HUES6 (cell line): ENCODE measurements at regions not wholly inside any gene's neighbourhood (a gene's known extent, or its start where the extent isn't known, plus 50 kb on each side); places are given as distances from the start of the nearest gene placed in this dataset.

ENCODE experiments used
- H3K27ac ChIP-seq: 2 replicates; pipeline ENCODE4 v1.7.0; 2013; ENCODE audit warnings: low read depth, mild to moderate bottlenecking, low read length, inconsistent platforms
- H3K27me3 ChIP-seq: 2 replicates; pipeline ENCODE4 v1.6.1; 2013; ENCODE audit warnings: low read length; ENCODE audit not compliant: control insufficient read depth, insufficient read depth
- H3K36me3 ChIP-seq: 2 replicates; pipeline ENCODE4 v1.6.1; 2013; ENCODE audit warnings: low read length; ENCODE audit not compliant: control insufficient read depth, insufficient read depth
- H3K4me1 ChIP-seq: 2 replicates; pipeline ENCODE4 v1.6.1; 2013; ENCODE audit warnings: low read length; ENCODE audit not compliant: control insufficient read depth, insufficient read depth
- H3K4me3 ChIP-seq: 2 replicates; pipeline ENCODE4 v1.5.1; 2013; ENCODE audit warnings: low read depth, low read length
- H3K9ac ChIP-seq: one replicate; pipeline ENCODE4 v1.6.1; 2013; ENCODE audit warnings: mild to moderate bottlenecking, low read length
- H3K9me3 ChIP-seq: 2 replicates; pipeline ENCODE4 v1.6.1; 2013; ENCODE audit warnings: low read depth, low read length; ENCODE audit not compliant: control insufficient read depth, insufficient read depth

- Histone ChIP-seq H3K4me3 (no peak overlapping the region), H3K4me1 (peaks cover 28% of the 10 kb centered on the region), H3K27me3 (no peaks in the 10 kb centered on the region), H3K9ac (no peak overlapping the region), H3K36me3 (no peaks in the 10 kb centered on the region), H3K9me3 (no peaks in the 10 kb centered on the region), H3K27ac (no peak overlapping the region)
Observed at GRCh38 chr5:145247745-145248040, 587.4 kb downstream of the PRELID2 start.

- H3K4me1 ChIP-seq = peaks cover 28% of the 10 kb centered on the region
- H3K4me3 ChIP-seq = no peak overlapping the region
- H3K9me3 ChIP-seq = no peaks in the 10 kb centered on the region
- H3K36me3 ChIP-seq = no peaks in the 10 kb centered on the region
- no peaks in the 10 kb centered on the region for H3K27me3 ChIP-seq
- H3K9ac ChIP-seq = no peak overlapping the region
- no peak overlapping the region for H3K27ac ChIP-seq
Observed at GRCh38 chr5:145246961-145247744, 588.0 kb downstream of the PRELID2 start.

GRCh38 chr5:145246379-145246778, 588.8 kb downstream of the PRELID2 start:
- no peak overlapping the region for H3K4me3 ChIP-seq
- peaks cover 28% of the 10 kb centered on the region for H3K4me1 ChIP-seq
- H3K36me3 ChIP-seq = no peaks in the 10 kb centered on the region
- no peak overlapping the region for H3K9ac ChIP-seq
- no peaks in the 10 kb centered on the region for H3K27me3 ChIP-seq
- H3K9me3 ChIP-seq = no peaks in the 10 kb centered on the region
- H3K27ac ChIP-seq = no peak overlapping the region

- Histone ChIP-seq H3K27ac (no peak overlapping the region), H3K9ac (no peak overlapping the region)
Observed at GRCh38 chr5:145245354-145245753, 589.8 kb downstream of the PRELID2 start.

GRCh38 chr5:145244788-145245187, 590.4 kb downstream of the PRELID2 start:
- H3K36me3 ChIP-seq = no peaks in the 10 kb centered on the region
- no peak overlapping the region for H3K4me3 ChIP-seq
- H3K4me1 ChIP-seq = peaks cover 28% of the 10 kb centered on the region
- no peak overlapping the region for H3K27ac ChIP-seq
- no peaks in the 10 kb centered on the region for H3K27me3 ChIP-seq
- H3K9me3 ChIP-seq = no peaks in the 10 kb centered on the region
- no peak overlapping the region for H3K9ac ChIP-seq

More at GRCh38 chr5:145245354-145245753, 589.8 kb downstream of the PRELID2 start:
- Histone ChIP-seq H3K4me3 (no peak overlapping the region), H3K9me3 (no peaks in the 10 kb centered on the region), H3K27me3 (no peaks in the 10 kb centered on the region), H3K4me1 (peaks cover 28% of the 10 kb centered on the region), H3K36me3 (no peaks in the 10 kb centered on the region)

GRCh38 chr5:145244251-145244650, 590.9 kb downstream of the PRELID2 start:
- Histone ChIP-seq H3K9me3 (no peaks in the 10 kb centered on the region), H3K9ac (no peak overlapping the region), H3K4me1 (peaks cover 28% of the 10 kb centered on the region), H3K27me3 (no peaks in the 10 kb centered on the region), H3K4me3 (no peak overlapping the region), H3K27ac (no peak overlapping the region), H3K36me3 (no peaks in the 10 kb centered on the region)

- Histone ChIP-seq H3K4me3 (no peak overlapping the region), H3K27ac (no peak overlapping the region), H3K9me3 (no peaks in the 10 kb centered on the region), H3K4me1 (peaks cover 28% of the 10 kb centered on the region), H3K9ac (no peak overlapping the region), H3K27me3 (no peaks in the 10 kb centered on the region), H3K36me3 (no peaks in the 10 kb centered on the region)
Observed at GRCh38 chr5:145243016-145243415, 592.1 kb downstream of the PRELID2 start.

GRCh38 chr5:145242551-145242950, 592.6 kb downstream of the PRELID2 start:
- Histone ChIP-seq H3K27me3 (no peaks in the 10 kb centered on the region), H3K36me3 (no peaks in the 10 kb centered on the region), H3K9me3 (no peaks in the 10 kb centered on the region), H3K9ac (no peak overlapping the region), H3K27ac (no peak overlapping the region), H3K4me1 (peaks cover 29% of the 10 kb centered on the region), H3K4me3 (no peak overlapping the region)

- Histone ChIP-seq H3K4me1 (peaks cover 14% of the 10 kb centered on the region), H3K27ac (no peak overlapping the region), H3K9ac (no peak overlapping the region), H3K36me3 (no peaks in the 10 kb centered on the region), H3K27me3 (no peaks in the 10 kb centered on the region), H3K4me3 (no peak overlapping the region), H3K9me3 (no peaks in the 10 kb centered on the region)
Observed at GRCh38 chr5:145237843-145238242, 597.3 kb downstream of the PRELID2 start.

- no peaks in the 10 kb centered on the region for H3K27me3 ChIP-seq
- no peak overlapping the region for H3K9ac ChIP-seq
- peaks cover 14% of the 10 kb centered on the region for H3K4me1 ChIP-seq
- no peaks in the 10 kb centered on the region for H3K36me3 ChIP-seq
- H3K4me3 ChIP-seq = no peak overlapping the region
- no peaks in the 10 kb centered on the region for H3K9me3 ChIP-seq
- no peak overlapping the region for H3K27ac ChIP-seq
Observed at GRCh38 chr5:145236983-145237382, 598.2 kb downstream of the PRELID2 start.

- Histone ChIP-seq H3K27me3 (no peaks in the 10 kb centered on the region), H3K4me3 (no peak overlapping the region), H3K27ac (no peak overlapping the region)
Observed at GRCh38 chr5:145236127-145236526, 599.0 kb downstream of the PRELID2 start.

More at GRCh38 chr5:145236127-145236526, 599.0 kb downstream of the PRELID2 start:
- H3K36me3 ChIP-seq = no peaks in the 10 kb centered on the region
- H3K4me1 ChIP-seq = peaks cover 14% of the 10 kb centered on the region
- H3K9me3 ChIP-seq = no peaks in the 10 kb centered on the region
- no peak overlapping the region for H3K9ac ChIP-seq
